HG03460 (cell line): ENCODE measurements at regions not wholly inside any gene's neighbourhood (a gene's known extent, or its start where the extent isn't known, plus 50 kb on each side); places are given as distances from the start of the nearest gene placed in this dataset.

Source experiments
- ATAC-seq: cut with Tn5 transposase; IDR thresholded peaks from one replicate; pipeline ENCODE4 v1.9.1; 2021; ENCODE audit not compliant: unreplicated experiment

DNA sequence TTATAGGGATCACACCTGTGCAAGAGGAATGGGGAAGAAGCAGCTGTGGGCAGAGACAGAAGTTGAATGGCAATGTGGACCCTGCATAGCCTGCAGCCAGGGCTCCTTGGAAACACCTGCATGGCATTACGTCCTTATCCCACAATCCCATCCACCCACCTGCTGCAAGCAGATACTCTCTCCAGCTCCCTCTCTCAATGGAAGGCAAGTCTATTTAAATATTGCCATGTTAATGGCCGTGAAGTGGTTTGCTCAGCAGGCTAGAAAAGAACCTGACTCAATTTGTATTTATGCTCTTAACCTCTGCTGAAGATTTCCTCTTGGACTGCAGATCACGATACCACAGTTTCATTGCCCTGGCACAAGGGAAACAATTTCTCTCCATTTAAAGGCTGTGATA, 417.0 kb downstream of the TYW1 start:
- no peak for ATAC-seq

DNA sequence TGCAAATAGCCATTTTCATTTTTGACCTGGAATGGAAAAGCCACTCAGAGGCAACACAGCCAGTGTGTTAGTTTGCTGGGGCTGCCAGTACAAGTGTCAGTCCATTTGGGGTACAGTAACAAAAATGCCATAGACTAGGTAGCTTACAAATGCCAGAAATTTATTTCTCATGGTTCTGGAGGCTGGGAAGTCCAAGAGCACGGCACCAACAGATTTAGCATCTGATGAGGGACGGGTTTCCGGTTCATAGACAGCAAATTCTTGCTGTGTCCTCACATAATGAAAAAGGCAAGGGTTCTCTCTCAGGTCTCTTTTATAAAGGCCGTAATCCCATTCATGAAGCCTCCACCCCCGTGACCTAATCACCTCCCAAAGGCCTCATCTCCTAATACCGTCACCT, 418.2 kb downstream of the TYW1 start:
- ATAC-seq, result no peak

DNA sequence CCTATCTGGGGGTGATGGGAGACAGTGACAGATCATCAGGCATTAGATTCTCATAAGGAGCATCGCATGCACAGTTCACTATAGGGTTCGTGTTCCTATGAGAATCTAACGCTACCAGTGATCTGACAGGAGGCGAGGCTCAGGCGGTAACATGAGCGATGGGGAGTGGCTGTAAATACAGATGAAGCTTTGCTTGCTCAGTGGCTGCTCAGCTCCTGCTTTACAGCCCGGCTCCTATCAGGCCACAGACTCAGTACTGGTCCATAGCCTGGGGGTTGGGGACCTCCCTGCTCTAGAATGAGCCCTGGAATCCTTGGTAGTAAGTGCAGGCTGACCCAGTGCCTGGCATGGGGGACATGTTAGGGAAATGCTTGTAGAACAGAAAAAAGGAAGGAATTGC, 426.0 kb downstream of the TYW1 start:
- no peak for ATAC-seq

DNA sequence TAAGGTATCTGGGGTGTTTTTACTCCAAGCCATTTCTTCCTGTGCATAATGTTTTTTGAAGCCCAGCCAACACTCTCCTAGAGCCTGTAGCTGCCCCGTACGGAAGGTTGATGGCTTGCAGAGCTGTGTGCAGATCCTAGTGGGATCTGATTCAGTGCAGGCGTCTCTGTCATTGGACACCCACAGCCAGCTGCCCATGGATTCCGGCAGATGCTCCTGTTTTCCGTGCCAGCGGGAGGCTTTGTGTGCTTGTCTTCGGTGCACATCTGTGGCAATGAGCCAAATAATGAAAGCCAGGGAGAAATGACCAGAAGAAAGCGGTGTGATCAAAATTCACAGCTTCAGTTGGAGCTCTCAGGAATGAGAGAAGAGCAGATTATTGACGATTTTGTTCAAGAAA, 426.4 kb downstream of the TYW1 start:
- no peak for ATAC-seq

DNA sequence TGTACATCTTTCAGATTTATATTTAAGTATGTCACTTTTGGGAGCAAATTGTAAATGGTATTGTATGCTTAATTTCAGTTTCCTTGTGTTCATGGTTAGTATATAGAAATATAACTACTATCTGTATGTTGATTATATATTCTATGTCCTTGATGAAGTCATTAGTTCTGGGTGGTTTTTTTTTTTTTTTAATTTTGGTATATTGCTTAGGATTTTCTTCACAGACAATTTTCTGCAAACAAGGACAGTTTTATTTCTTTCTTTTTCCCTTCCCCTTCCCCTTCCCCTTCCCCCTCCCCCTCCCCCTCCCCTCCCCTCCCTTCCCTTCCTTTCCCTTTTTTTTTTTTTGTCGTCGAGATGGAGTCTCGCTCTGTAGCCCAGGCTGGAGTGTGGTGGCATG, 430.0 kb downstream of the TYW1 start:
- ATAC-seq, result no peak

DNA sequence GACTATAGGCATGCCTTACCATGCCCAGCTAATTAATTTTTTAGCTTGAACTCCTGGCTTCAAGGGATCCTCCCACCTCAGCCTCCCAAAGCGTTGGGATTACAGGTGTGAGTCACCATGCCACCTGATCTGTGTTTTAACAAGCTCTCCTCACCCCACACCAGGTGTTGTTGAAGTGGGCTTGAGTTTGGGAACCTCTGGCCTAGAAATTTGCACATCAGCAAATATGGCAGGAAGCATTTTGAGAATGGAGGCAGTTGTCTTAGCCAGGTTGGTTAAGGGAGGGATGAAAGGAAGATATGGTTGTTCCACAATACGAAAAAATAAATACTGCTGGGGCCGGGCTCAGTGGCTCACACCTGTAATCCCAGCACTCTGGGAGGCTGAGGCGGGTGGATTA, 433.1 kb downstream of the TYW1 start:
- no peak for ATAC-seq

DNA sequence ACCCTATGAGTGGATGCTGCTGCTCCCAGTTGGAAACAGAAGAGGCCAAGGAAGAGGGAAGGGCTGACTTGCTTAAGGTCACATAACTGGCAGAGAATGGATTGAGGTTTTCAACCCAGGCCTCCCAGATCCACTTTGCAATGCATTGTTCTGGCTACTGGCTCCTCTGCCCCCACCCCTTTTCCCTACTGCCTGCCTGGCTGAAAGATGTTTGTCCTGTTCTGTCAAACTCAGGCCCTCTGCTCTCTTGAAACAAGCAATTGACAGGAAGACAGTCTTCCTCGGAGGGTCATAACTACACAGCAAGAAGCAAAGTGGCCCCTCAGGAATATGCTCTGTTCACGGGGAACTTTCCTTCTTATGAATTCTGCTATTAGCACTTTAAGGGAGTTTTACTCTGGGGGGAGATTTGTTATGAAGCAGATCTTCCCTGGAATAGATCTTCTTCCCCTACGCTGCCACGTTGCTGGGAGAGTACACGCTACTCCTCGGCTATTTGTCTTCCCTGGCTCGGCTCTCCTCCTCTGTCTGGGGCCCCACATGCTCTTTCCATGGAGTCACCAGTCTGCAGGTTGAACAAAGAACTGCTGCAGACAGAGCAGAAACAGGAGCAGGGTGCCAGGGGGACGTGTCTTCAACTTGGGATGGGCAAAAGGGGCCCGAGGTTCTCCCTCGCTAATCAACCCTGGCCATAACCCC, 436.1 kb downstream of the TYW1 start:
- ATAC-seq, result no peak

DNA sequence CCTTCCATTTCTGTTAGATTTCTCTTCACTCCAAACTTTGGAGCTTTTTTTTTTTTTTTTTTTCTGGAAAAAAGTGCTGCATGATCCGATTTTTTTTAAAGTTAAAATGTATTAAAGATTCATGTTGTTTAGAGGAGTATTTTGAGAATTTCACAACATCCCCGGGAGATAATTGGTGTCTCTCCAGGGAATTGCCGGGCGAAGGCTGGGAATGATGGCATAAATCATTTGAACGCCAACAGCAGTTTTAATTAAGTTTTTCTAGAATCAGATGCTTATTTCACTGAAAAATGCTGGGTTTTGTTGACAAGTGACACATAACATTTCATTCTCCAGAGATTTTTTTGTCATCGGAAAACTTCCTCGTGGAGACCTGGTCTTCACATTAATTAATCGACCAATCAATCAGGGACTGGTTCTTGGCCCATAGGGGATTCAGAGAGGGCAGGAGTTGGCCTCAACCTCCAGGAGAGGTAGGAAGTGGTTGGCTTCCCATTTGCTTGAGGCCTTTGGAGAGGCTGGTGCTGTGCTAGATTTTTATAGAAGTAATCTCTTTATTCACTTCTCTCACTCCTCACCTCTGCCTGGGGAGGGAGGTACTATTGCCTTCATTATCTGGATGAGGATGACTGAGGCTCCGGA, 439.4 kb downstream of the TYW1 start:
- ATAC-seq, result no peak

DNA sequence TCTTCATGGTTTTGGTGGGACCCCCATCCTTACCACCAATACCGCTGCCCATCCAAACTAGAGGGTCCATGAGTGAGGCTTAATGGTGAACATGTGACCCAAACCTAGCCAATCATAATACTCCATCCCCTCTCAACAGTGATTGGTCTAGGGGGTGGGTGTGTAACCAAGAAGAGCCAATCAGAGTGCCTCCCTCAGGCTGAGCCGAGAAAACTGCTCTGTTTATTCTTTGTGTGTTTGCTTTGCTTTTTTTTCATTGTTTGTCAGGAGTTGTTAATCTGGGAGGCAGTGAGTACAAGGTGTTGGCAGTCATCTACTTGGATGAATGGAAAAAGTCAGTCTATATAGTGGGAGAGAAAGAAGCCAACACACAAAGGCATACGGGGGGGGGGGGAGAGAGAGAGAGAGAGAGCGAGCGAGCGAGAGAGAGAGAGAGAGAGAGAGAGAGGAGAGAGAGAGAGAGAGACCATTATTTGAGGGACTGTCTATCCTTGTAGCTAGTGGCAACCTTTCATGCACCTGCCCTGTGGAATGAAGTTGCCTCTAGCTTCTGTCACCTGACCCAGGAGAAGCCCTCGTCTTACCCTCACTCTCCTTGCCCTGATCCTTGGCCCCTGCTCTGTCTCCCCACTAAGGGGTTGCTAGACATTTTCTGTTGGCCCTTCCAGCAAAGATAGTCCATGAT, 441.7 kb downstream of the TYW1 start:
- ATAC-seq, result no peak

DNA sequence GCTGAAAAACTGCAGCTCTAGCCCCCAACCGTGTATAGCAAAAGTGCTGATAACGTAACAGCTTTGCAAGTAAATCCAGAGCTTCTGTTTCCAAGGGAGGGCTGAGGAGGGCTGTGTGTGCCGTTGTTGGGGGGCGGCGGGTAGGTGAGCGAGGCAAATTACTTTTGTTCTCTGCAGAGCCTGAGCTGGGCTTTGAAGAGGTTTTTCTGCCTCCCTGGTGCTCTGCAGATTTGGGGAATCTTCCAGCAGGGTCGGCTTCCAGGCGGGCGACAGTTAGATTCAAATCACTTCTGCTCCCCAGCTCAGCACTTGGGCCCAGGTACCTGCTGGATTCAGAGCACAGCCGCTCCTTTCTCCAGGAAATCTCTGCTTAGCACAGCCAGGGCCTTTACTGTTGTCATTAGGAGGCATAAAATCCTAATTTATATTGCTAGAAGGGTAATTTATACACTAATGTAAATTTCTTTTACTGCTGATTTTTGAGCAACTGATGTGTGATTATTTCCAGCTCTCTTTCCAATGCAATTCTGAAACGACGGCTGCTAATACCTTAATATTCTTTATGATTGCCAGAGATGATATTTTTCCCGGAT, 442.4 kb downstream of the TYW1 start:
- no peak for ATAC-seq

DNA sequence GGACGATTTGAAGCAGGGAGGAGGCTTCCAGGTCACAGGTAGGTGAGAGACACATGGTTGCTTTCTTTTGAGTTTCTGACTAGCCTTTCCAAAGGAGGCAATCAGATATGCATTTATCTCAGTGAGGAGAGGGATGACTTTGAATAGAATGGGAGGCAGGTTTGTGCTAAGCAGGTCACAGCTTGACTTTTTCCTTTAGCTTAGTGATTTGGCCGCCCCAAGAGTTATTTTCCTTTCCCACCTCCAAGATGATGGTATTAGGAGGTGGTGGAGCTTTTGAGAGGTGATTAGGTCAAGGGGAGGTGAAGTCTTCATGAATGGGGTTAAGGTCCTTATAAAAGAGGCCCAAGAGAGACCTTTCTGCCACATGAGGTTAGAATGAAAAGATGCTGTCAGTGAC, 443.7 kb downstream of the TYW1 start:
- no peak for ATAC-seq

DNA sequence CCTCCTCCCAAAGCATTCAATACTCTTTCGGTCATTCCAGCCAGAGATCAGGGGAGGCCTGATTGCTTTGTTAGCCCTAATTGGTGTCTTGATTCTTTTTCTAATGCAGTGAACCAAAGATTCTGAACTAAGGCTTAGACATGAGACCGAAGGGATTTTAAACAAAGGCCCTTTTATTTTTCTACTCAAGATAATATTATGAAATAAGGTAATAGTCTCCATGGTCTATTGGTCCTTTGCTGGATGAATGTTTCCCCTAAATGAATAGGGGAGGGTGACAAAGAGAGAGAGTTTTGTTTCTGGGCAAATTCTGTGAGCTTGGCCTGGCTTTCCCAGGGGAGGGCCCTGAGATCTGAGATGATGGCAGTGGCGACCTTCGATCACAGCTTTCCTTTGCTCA, 449.1 kb downstream of the TYW1 start:
- ATAC-seq, result no peak

DNA sequence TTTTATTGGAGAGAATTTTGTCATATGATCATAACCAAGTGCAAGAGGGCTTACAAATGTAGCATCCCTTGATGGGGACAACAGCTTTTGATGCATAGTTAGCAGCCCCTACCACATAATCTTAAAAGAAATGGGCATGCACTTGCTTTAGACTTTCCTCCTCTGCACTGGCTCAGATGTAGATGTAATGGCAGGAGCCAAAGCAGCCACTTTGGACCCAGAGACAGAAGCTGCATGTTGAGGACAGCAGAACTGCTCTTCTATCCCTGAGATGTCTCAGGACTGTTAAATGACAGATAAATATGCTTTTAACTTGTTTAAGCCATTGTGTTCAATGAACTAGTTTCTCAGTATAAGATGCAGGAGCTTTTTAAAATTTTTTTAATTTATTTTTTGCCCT, 450.7 kb downstream of the TYW1 start:
- no peak for ATAC-seq

DNA sequence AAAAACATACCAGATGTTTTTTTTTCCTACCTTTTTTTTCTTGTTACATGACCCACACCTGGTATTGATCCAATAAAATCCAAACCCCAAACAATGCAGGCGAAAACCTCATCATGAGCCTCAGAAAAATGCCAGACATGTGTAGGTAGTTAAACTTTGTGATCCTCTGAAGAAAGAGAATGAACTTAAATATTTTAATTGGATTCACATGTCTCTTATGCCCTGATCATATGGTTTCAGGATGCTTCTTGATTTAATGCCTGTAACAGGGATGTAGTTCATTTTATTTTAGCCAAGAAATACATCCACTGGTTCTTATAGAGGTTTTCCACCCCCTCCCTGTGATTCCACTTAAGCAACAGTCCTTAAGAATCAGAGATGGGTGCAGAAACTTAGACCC, 451.6 kb downstream of the TYW1 start:
- ATAC-seq, result no peak

DNA sequence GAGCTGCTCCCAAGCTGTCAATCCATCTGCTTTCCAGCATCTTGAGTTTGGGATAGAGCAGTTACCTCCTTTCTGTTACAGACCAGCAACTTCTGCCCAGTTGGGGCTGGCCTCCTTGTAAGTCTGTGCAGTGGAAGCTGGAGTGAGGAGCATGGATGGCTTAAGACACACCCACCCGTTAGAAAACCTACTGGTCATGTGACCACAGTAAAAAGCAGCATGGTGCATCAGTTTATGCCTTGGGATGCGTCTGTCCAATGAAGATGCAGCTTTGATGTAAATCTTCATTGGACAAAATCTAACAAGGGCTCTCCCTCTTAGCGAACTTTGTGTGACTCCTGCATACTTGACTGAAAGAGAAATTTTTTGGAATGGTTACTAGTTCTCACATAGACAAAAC, 453.5 kb downstream of the TYW1 start:
- no peak for ATAC-seq

DNA sequence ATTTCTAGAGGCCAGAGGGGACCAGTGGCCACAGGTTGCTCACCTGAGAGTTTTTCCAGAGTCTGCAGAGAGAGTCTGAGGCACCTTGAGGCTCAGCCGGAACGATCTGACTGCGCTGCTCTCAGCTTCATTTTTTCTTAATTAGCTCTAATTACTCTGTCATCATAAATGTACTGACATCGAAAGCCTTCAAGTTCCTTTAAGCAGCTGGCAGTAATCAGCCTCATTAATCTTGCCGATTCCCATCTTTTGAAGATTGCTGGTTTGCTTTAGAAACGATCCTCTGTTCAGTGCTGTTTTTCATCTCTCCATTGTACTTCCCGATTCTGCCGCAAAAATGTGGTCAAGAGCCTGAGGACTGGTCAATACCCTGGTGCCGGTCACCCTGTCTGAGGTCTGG, 454.7 kb downstream of the TYW1 start:
- ATAC-seq, result no peak

DNA sequence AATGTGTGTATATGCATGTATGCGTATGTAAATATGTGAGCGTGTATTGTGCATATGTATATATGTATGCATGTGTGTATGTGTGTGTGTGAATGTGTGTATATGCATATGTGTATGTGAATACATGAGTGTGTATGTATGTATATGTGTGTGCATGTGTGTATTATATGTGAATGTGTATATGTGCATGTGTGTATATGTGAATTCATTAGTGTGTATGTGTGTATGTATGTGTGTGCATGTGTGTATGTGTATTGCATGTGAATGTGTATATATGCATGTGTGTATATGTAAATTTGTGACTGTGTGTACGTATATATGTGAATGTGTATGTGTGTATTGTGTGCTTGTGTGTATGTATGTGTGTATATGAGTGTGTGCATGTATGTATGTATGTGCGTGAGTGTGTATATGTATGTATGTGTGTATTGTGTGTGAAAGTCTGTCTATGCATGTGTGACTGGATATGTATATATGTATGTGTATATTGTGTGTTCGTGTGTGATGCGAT, 455.9 kb downstream of the TYW1 start:
- ATAC-seq, result no peak

DNA sequence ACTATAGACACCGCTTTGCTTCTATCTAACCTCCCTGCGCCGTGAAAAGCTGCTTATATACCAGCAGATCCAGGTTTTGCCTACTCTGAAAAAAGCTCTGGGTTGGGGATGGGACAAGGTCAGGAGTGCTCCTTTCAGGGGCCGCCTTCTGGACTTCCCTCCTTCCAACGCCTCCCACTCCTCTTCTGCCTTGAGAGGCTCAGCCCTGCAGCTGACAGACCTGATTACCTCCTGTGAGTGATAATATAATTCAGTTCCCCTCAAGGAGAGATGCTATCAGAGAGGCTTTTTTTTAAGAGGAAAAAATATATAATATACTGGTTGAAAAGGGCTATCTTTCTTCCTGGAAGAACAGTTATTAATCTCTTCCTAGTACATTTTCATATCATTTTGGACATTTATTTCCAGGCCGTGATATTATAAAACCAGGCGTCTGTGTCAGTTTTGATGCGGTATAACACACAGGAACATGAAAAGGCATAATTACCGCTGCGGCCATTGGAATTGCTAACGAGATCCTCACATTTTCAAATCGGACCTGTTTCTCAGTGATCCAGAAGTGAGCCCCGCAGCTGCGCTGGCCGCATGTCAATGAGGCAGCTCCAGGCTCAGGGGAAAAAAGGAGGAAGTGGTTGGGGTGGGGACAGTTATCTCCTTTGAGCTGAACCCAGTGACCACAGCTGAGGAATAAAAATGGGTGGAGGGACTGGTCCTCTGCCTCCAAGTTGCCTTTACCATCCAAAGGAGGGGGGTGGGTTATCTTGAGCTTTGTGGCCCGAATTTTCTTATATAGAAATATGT, 457.1 kb downstream of the TYW1 start:
- ATAC-seq, result no peak

DNA sequence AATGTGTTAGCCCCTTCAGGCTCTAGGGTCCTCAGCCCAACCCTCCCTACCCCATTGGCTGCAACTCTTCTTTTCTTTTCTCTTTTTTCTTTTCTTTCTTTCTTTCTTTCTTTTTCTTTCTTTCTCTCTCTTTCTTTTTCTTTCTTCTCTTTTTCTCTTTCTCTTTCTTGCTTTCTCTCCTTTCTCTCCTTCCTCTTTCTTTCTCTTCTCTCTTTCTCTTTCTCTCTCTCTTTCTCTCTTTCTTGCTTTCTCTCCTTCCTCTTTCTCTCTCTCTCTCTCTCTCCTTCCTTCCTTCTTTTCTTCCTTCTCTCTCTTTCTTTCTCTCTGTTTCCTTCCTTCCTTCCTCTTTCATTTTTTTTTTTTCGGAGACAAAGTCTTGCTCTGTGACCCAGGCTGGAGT, 458.9 kb downstream of the TYW1 start:
- ATAC-seq, result no peak

DNA sequence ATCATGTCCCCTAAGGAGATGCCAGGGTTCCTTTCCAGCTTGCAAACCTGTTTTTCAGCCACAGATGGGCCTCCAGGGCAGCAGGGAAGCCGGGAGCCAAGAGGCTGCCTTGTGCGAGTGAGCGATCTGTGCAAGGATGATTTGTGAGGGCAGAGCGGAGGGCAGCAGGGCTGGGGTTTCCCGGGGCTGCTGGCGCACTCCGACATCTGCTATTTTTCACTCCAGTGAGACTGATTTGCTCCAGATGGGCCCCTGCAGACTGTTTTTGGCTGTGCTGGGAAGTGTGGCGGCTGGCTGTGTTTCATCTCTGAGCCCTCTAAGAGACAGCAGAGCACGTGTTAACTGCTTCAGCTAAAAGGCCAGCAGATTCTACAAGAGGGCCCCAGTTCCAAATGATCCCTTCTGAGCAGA, 466.2 kb downstream of the TYW1 start:
- no peak for ATAC-seq

DNA sequence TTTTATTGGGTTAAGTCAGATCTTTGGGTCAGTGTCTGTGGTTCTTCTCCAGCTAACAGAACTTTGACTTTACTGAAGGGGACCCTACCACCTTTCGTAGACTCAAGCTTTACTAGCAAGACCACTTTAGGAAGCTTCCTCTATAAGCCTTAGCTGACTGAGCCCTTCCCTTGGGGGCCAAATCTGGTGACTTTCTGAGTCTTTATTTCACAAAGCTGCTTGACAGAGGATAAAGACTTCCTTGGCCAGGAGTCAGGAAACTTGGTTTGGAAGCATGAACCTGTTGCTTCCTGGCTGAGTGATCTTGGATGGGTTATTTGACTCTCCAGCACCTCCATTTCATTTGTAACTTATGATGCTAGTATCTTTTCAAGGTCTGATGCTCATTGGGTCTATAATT, 466.7 kb downstream of the TYW1 start:
- no peak for ATAC-seq
